CD4-positive, alpha-beta T cell treated with Interferon gamma for 1 hour (primary cell): ENCODE measurements at regions not wholly inside any gene's neighbourhood (a gene's known extent, or its start where the extent isn't known, plus 50 kb on each side); places are given as distances from the start of the nearest gene placed in this dataset.
"Not testable (repeated sequence)": the region's sequence is repeated elsewhere in the genome, so short reads cannot be mapped to it uniquely, and the experiment has no call there.

ENCODE experiments used
- DNase-seq: peaks from one replicate; pipeline ENCODE4 v3.0.0-alpha.2; 2020

GRCh38 chr1:230475856-230476621 is 49.9 kb upstream of the PGBD5 start:
- not testable (repeated sequence) for DNase-seq
